Panc1 (cell line): ENCODE measurements at regions not wholly inside any gene's neighbourhood (a gene's known extent, or its start where the extent isn't known, plus 50 kb on each side); places are given as distances from the start of the nearest gene placed in this dataset.

ENCODE experiments used
- ATAC-seq: fragments of 200-7000 bp; cut with Tn5 transposase; 2 replicates; pipeline ENCODE4 v1.9.1; 2020; ENCODE audit warnings: mild to moderate bottlenecking, moderate library complexity
- BruUV-seq: library from RNA; stranded (reverse); fragments of 400-500 nt; replicated peaks from 2 replicates; lab custom pipeline; 2021; lab: Mats Ljungman, UMichigan
- CTCF ChIA-PET: fragments of 300-600 bp; sonication (Branson Sonifier 250); formaldehyde crosslinking; loops from one replicate; lab custom pipeline; 2022; ENCODE audit warnings: antibody characterized with exemption; lab: Charles Lee
- POLR2A ChIA-PET: fragments of 300-600 bp; sonication (Branson Sonifier 250); formaldehyde crosslinking; loops from one replicate; lab custom pipeline; 2022; ENCODE audit warnings: antibody characterized with exemption; lab: Charles Lee
- DNase-seq: peaks from one replicate; pipeline ENCODE4 v3.0.0-alpha.2; 2010; ENCODE audit warnings: low read depth, low spot score
- H3K27ac ChIP-seq: 2 replicates; pipeline ENCODE4 v1.5.1; 2011; ENCODE audit warnings: mild to moderate bottlenecking, low read length, inconsistent platforms
- H3K27me3 ChIP-seq: fragments of 200-500 bp; sonication (Bioruptor generic); 2 replicates; pipeline ENCODE4 v1.6.0; 2014; ENCODE audit warnings: low read length, inconsistent platforms; ENCODE audit not compliant: control insufficient read depth, insufficient read depth
- H3K36me3 ChIP-seq: fragments of 200-500 bp; sonication (Bioruptor generic); 2 replicates; pipeline ENCODE4 v1.5.1; 2014; ENCODE audit warnings: inconsistent platforms, mild to moderate bottlenecking, low read length, moderate library complexity; ENCODE audit not compliant: control insufficient read depth, insufficient read depth
- H3K4me1 ChIP-seq: 2 replicates; pipeline ENCODE4 v1.5.1; 2011; ENCODE audit warnings: inconsistent platforms, mild to moderate bottlenecking, low read length, moderate library complexity; ENCODE audit not compliant: control insufficient read depth, insufficient read depth
- H3K4me3 ChIP-seq, 2 experiments: 2 replicates each; pipeline ENCODE4 v1.5.1; 2011 to 2012; ENCODE audit warnings: low read depth in 2 of 2, low read length in 2 of 2, mild to moderate bottlenecking in 2 of 2, inconsistent platforms in 1 of 2, moderate library complexity in 1 of 2
- H3K9me3 ChIP-seq: fragments of 200-500 bp; sonication (Bioruptor generic); 2 replicates; pipeline ENCODE4 v1.5.1; 2014; ENCODE audit warnings: low read depth, mild to moderate bottlenecking, inconsistent platforms, low read length, moderate library complexity; ENCODE audit not compliant: control insufficient read depth, insufficient read depth
- POLR2AphosphoS5 ChIP-seq: IDR thresholded peaks from 2 replicates; pipeline ENCODE4 v1.6.1; 2012; ENCODE audit warnings: mild to moderate bottlenecking, low read depth, low read length, moderate library complexity
- SIN3A ChIP-seq: IDR thresholded peaks from 2 replicates; pipeline ENCODE4 v1.6.1; 2012; ENCODE audit warnings: low read depth, mild to moderate bottlenecking, low read length, moderate library complexity, borderline replicate concordance; ENCODE audit not compliant: insufficient read depth
- TCF7L2 ChIP-seq: IDR thresholded peaks from 2 replicates; pipeline ENCODE4 v1.6.1; 2011; ENCODE audit warnings: mild to moderate bottlenecking, low read depth, low read length, inconsistent platforms
- in situ Hi-C: cut with HindIII; loops from 2 replicates; pipeline ENCODE4 v1.10.0; 2016; ENCODE audit warnings: low sequenced_read_pairs, low pct_unique_long_range_greater_than_20kb
- intact Hi-C: fragments of 100-400 bp; cut with micrococcal nuclease; formaldehyde crosslinking; loops from one replicate; pipeline ENCODE4 v1.10.0; 2022; ENCODE audit not compliant: unreplicated experiment
- TF ChIP-seq, protein P1 (sequence below): fragments of 450-650 bp; IDR thresholded peaks from 2 replicates; pipeline ENCODE4 v1.5.1; 2017; ENCODE audit warnings: mild to moderate bottlenecking
- TF ChIP-seq, protein P2 (sequence below), 2 experiments: IDR thresholded peaks; 2 replicates each; pipeline ENCODE4 v1.6.1; 2011 to 2012; ENCODE audit warnings: low read depth in 2 of 2, control low read depth in 1 of 2, low read length in 1 of 2, mild to moderate bottlenecking in 1 of 2, moderate library complexity in 1 of 2; ENCODE audit not compliant: insufficient read depth in 1 of 2

DNA sequence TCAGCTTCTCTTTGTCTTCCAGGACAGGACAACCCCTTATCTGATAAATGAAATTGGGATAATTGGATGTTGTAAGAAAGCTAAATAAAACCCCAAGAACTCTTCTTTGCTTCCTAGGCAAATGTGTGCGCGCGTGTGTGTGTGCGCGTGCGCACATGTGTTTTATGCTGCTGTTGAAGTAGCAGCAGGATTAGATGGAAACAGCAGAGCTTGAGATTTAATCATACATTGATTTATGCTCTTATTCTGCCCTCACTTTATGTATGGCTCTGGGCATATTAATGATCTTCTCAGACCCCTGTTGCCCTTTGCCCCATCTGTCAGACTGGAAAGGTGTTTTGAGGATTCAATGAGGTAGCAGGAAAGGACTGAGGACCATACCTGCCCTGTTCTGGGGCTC lies 324.0 kb upstream of the MAP3K7 start:
- no peak for TF ChIP-seq TCF7L2
- TF ChIP-seq, protein P1, sequence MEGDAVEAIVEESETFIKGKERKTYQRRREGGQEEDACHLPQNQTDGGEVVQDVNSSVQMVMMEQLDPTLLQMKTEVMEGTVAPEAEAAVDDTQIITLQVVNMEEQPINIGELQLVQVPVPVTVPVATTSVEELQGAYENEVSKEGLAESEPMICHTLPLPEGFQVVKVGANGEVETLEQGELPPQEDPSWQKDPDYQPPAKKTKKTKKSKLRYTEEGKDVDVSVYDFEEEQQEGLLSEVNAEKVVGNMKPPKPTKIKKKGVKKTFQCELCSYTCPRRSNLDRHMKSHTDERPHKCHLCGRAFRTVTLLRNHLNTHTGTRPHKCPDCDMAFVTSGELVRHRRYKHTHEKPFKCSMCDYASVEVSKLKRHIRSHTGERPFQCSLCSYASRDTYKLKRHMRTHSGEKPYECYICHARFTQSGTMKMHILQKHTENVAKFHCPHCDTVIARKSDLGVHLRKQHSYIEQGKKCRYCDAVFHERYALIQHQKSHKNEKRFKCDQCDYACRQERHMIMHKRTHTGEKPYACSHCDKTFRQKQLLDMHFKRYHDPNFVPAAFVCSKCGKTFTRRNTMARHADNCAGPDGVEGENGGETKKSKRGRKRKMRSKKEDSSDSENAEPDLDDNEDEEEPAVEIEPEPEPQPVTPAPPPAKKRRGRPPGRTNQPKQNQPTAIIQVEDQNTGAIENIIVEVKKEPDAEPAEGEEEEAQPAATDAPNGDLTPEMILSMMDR = no peak
- TF ChIP-seq, protein P2, sequence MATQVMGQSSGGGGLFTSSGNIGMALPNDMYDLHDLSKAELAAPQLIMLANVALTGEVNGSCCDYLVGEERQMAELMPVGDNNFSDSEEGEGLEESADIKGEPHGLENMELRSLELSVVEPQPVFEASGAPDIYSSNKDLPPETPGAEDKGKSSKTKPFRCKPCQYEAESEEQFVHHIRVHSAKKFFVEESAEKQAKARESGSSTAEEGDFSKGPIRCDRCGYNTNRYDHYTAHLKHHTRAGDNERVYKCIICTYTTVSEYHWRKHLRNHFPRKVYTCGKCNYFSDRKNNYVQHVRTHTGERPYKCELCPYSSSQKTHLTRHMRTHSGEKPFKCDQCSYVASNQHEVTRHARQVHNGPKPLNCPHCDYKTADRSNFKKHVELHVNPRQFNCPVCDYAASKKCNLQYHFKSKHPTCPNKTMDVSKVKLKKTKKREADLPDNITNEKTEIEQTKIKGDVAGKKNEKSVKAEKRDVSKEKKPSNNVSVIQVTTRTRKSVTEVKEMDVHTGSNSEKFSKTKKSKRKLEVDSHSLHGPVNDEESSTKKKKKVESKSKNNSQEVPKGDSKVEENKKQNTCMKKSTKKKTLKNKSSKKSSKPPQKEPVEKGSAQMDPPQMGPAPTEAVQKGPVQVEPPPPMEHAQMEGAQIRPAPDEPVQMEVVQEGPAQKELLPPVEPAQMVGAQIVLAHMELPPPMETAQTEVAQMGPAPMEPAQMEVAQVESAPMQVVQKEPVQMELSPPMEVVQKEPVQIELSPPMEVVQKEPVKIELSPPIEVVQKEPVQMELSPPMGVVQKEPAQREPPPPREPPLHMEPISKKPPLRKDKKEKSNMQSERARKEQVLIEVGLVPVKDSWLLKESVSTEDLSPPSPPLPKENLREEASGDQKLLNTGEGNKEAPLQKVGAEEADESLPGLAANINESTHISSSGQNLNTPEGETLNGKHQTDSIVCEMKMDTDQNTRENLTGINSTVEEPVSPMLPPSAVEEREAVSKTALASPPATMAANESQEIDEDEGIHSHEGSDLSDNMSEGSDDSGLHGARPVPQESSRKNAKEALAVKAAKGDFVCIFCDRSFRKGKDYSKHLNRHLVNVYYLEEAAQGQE (IDR thresholded peaks at IDR 0.05; ENCODE audit: insufficient read depth in 1 of 2, low read depth in 2 of 2, low read length in 1 of 2) = no peak
- no peak for TF ChIP-seq SIN3A
- TF ChIP-seq POLR2AphosphoS5 = no peak
- no peaks in the 10 kb centered on the region for H3K4me1 ChIP-seq
- CTCF ChIA-PET = no interaction called here
- DNase-seq = no peak
- POLR2A ChIA-PET = no interaction called here
- intact Hi-C loops = no loop called here
- no peaks in the 10 kb centered on the region for H3K27me3 ChIP-seq
- BruUV-seq = no TSS peak
- ATAC-seq = no peak
- no peak overlapping the region for H3K4me3 ChIP-seq
- in situ Hi-C loops = no loop called here
- H3K9me3 ChIP-seq = no peaks in the 10 kb centered on the region
- no peaks in the 10 kb centered on the region for H3K36me3 ChIP-seq
- H3K27ac ChIP-seq = no peak overlapping the region

DNA sequence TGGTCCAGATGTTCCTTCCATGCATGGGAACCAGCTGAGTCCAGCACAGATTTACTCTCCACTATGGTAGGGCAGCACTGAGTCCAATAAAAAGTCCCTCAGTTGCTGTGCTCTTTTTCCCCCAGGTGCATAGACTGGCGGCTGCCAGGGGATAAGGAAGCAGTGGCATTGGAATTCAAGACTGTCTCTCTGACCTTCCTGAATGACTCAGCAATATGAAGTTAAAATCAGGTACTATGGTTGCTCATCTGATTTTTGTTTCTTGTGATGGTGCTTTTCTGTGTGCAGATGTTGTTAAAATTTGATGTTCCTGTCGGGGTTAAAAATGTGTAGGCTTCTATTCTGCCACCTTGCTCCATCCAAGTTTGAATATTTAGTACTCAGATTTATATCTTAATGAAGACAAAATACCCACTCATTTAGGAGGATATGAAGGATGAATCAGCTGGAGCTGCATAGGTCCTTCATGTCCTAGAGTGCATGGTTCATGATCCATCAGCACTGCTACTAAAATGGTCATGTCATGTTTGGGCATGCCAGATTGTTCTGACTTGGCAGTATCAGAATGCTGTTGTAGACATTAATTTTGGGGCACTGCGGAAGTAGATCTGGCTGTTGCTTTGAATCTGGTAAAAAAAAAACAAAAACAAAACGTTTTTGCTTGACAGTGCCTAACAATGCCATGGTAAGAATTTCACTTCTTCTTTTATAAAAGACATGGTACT lies 321.2 kb upstream of the MAP3K7 start:
- POLR2A ChIA-PET = no interaction called here

More for the DNA sequence above, 321.2 kb upstream of the MAP3K7 start:
- Histone ChIP-seq H3K4me3 (no peak overlapping the region), H3K9me3 (no peaks in the 10 kb centered on the region), H3K36me3 (no peaks in the 10 kb centered on the region), H3K27ac (no peak overlapping the region), H3K4me1 (no peaks in the 10 kb centered on the region), H3K27me3 (no peaks in the 10 kb centered on the region)
- no peak for TF ChIP-seq SIN3A
- TF ChIP-seq, protein P2 (IDR thresholded peaks at IDR 0.05; ENCODE audit: insufficient read depth in 1 of 2, low read depth in 2 of 2, low read length in 1 of 2) = no peak
- TF ChIP-seq, protein P1 = no peak
- TF ChIP-seq TCF7L2 = no peak
- TF ChIP-seq POLR2AphosphoS5 = no peak
- CTCF ChIA-PET = no interaction called here
- in situ Hi-C loops = no loop called here
- intact Hi-C loops = no loop called here
- no TSS peak for BruUV-seq
- DNase-seq (no peak), ATAC-seq (no peak)
